GM18519 (cell line): ENCODE measurements at regions not wholly inside any gene's neighbourhood (a gene's known extent, or its start where the extent isn't known, plus 50 kb on each side); places are given as distances from the start of the nearest gene placed in this dataset.

Experiments
- ATAC-seq: cut with Tn5 transposase; IDR thresholded peaks from one replicate; pipeline ENCODE4 v1.9.1; 2021; ENCODE audit warnings: mild to moderate bottlenecking, moderate library complexity; ENCODE audit not compliant: unreplicated experiment, low FRiP score

DNA sequence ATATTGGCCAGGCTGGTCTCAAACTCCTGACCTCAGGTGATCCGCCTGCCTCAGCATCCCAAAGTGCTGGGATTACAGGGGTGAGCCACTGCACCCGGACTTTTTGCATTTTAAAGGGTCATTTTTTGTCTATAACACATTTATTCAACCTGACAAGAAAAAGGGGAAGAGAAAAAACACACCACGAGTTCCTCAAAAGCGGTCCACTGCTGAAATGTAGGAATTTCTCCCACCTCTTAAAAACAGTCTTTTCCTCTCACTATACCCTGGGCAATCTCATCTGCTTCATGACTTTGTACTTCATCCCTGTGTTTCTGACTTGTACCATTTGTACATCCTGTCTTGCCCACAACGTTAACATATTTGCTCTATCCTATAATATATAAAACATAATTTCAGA lies 413.3 kb upstream of the PTBP2 start:
- ATAC-seq = no peak

DNA sequence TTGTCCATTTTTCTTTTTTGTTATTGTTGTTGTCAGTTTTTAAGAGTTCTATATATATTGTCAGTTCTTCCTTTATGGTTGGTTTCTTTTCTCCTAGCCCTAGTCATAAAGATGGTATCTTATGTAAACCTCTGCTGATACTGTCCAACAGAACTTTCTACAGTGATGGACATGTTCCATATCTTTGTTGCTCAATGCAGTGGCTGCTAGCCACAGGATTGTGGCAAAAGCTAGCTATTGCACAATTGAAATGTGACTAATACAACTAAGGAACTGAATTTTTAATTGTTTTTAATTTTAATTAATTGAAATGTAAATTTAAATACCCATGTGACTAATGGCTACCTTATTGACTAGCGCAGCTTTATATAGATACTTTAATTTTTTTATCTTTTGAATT lies 411.8 kb upstream of the PTBP2 start:
- no peak for ATAC-seq

DNA sequence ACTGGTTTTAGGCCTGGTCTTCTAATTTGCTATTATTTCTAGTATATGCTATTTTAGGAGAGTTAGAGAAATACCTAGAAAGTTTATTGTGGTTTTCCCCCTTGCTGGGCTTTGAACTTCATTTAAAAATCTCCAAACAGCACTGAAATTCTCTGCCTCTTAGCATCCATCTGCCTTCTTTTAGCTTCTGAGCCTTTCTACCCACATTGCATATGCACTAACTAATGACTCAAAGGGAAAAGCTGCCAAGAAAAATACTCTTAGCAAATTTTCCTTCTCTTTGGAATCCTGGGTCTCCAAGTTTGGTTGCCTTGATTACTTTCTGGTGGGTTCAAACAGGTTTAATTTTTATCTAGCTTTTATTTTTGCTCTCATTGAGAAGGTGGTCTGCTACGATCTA lies 408.4 kb upstream of the PTBP2 start:
- no peak for ATAC-seq

DNA sequence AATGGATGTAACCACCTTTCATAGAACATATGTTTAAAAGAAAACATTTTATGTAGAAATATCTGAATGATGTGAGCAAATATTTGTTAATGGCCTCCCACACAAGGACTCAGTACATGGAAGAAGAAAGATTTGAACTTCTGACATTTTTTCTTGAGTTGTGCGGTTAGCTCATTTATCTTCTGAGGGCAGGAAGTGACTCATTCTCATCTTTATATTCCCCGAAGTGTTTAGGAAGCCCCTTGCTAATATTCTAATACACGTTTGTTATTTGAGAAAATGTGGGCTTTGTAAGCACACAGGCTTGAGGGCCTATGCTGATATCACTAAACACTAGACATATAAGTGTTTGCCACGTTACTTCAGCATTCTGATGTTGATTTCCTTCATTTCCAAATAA lies 392.5 kb upstream of the PTBP2 start:
- ATAC-seq = no peak

DNA sequence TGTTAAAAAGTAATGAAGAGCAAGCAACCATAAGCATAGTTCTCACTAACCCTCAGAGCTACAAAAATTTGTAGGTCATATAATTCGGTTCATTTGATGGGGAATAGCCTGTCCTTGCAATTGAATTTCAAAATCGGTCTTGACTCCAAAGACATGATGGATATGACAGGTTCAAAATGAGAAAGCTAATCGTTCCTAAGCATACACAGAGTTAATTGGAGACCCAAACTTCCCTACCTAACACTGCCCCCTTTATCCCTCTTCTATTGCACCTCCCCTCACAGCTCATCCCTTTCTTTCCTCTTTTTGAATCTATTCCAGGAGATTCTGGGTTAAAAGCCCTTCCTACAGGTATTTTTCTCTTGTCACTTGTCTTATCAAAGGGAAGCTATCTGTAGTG lies 390.0 kb upstream of the PTBP2 start:
- ATAC-seq = no peak

DNA sequence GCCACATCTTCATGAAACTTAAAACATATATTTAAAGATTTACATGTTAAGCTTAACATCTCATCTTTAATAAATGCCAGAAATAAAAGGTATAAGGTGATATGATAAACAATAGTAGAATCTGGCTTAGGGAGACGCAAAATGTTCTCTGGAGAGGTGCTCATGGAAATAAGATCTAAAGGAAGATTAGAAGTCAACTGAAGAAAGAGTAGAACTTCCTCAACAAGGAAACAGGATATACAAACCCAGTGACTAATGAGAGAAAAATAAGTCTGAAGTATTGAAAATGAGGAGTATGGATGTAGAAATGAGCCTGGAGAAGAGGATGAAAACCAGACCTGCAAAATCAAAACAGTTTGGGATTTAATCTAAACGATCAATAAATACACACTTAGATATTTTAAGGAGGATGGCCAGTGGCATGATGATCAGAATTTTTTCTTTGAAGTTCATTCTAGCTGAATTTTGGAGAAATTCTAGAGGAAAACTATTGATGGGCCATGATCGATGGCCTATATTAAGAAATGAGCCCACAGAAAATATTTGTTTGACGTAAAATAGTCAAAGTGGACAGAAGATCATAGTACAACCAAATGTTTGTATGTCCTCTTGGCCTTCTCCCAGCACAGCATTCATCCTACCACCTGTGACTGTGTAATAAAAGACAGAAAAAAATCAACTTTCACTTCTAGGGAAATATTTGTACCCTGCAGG lies 387.9 kb upstream of the PTBP2 start:
- no peak for ATAC-seq

DNA sequence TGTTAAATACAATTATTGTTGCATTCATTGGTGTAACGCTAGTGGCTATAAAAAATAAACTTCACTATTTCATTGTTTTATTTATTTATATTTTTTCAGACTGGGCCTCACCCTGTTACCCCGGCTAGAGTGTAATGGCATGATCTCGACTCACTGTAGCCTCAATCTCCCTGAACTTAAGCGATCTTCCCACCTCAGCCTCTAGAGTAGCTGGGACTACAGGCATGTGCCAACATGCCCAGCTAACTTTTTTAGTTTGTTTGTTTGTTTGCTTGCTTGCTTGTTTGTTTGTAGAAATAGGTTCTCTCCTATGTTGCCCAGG lies 387.4 kb upstream of the PTBP2 start:
- no peak for ATAC-seq

DNA sequence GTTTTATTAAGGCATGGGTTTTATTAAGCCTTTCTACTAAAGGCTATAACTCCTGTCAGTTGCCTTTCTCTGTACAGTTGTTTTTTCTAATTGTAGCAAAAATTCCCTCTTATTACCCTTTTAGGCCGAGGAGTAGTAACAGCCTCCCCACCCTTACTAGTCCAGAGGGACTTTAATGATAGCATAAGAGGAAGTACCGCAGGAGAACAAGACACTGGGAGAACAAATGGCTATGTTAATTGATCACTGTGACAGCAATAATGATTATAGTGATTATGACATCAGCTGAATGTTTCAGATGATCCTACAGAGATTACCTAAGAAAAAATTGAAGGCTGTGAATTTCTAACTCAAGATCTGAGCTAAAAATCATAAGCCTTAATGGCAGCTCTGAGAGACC lies 383.0 kb upstream of the PTBP2 start:
- no peak for ATAC-seq

DNA sequence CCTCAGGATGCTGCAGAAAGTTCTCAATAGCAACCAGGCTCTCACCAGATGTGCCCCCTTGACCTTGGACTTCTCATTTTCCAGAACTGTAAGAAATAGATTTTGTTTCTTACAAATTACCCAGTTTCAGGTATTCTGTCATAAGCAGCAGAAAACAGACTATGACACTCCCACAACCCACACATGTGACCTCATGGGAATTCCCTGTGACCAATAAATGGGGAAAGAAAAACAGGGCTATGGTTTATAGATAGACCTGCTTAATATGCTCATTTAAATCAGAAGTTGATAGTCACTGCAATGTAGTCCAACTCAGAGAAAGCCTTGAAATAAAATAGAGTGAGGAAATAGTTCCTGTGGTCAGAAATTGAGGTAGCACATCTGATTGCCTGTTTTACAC lies 380.9 kb upstream of the PTBP2 start:
- no peak for ATAC-seq

DNA sequence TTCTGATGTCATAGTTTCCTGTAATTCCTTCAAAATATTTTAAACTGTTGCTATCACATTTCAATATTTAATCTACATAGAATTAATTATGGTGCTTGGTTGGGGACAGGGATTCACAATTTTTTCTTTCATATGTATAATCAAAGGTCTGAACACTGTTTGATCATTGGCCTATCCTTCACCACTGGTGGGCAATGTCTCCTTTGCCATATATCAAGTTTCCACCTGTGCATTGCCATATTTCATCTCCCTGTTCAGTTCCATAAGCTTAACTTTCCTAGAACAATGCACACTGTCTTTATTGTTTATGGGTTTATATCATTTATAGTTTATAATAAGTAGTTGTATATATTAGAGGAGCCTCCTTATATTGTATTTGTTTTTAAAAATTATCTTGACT lies 374.9 kb upstream of the PTBP2 start:
- no peak for ATAC-seq

DNA sequence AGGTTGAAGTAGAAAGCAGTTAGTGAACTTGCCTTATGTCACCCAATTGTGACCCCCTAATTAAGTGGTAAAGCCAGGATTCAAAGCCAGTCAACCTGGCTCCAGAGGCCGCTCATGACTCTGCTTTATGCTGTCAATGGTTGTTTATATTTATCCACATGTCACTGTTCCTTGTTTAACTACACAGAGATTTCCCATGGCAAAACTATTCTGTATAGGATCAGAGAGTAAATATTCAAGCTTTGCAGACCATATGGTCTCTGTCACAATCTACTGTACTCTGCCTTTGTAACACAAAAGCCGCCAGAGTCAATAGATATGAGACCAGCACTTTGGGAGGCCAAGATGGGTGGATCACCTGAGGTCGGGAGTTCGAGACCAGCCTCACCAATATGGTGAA lies 371.7 kb upstream of the PTBP2 start:
- no peak for ATAC-seq

DNA sequence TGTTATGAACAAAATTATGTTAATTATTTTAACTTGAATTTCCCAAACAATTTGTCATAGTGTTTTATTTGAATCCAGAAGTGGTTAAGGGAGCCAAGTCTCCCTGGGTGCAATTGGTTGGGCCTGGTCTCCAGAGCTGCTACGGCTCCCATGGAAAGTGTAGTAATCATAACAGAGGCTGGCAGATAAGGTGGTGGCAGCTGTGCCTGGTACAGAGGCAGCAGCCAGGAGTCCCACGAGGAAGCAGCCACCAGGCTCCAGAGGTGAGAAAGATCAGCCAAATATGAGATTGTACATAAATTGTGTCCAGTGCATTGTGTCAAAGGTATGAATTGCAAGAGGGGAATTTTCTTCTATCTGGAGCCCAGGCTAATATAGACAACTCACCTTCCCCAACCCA lies 368.9 kb upstream of the PTBP2 start:
- ATAC-seq = no peak

DNA sequence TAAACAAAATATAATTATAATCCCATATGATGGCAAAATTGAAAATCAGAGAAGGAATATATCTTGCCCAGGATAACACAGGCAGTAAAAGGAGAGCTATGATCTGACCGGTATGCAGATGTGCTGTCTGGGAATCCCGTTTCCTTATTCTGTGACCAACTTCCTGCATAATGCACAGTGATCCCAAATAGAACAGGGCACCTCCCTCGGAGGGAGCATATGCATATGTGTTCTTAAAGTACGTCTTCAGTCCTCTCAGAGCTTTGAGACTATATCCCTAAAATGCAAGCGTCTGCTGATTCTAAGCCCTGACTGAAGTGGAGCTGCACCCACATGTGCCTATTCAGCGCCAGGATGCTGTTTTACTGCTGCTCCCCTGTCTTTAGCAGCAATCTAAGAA lies 366.1 kb upstream of the PTBP2 start:
- no peak for ATAC-seq

DNA sequence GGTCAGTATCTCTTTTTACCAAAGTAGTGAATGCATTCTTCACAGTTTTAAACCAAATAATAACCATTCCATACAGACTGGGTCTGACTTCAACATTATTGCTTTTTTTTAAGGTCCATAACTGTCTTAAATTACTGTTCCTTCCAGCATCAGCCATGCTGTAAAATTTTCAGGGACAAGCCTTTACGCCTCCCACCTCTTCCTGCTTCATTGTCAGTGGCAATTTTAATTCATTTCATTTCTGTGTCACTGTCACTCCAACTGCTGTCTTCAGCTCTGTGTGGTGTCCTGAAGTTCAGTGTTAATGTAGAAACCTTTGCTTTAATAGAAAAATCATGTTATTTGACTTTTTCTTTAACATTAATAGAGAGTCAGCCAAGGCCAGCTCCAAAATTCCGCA lies 365.6 kb upstream of the PTBP2 start:
- no peak for ATAC-seq

DNA sequence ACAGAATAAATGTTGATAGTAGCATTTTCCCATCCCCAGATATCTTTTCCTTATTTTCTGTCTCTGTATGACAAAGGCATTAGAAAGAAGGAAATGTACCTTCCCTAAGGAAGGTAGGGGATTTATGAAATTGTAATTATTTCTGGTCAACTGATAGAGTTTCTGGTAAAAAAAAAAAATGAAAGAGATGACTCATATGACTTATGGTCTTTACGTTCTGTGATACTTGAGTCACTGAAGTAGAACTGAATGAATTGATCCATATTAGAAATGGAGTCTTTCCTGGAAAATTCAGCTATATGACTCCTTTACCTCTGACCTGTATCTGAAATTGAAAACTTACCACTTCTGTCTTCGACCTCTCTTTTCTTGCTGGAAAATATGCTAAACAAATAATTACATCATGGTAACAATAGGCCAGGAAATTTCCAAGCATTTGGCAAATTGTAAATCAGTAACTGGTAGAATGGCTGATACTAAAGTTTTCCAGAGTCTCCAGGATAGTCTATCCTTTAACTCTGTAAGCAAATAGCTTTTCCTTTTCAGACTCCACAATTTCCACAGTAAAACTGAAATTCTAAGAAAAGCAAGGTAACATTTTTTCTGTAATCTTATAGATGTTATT lies 364.3 kb upstream of the PTBP2 start:
- no peak for ATAC-seq

DNA sequence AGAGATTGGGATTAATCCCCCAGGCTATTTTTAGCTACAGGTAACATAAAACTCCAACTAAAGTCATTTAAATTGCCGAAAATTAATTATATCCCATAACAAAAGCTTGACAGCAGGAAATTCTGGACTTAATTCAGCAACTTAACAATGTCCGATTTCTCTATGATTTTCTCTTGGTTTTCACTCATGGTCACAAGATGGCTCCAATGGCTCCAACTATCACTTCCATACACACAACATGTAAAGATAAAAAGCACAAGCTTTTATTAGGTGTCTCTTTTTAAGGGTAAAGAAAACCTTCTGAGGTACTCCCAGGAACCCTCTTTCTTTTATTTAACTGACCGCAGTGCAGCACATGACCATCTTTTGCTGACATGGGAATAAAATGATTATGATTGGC lies 363.5 kb upstream of the PTBP2 start:
- ATAC-seq = no peak

DNA sequence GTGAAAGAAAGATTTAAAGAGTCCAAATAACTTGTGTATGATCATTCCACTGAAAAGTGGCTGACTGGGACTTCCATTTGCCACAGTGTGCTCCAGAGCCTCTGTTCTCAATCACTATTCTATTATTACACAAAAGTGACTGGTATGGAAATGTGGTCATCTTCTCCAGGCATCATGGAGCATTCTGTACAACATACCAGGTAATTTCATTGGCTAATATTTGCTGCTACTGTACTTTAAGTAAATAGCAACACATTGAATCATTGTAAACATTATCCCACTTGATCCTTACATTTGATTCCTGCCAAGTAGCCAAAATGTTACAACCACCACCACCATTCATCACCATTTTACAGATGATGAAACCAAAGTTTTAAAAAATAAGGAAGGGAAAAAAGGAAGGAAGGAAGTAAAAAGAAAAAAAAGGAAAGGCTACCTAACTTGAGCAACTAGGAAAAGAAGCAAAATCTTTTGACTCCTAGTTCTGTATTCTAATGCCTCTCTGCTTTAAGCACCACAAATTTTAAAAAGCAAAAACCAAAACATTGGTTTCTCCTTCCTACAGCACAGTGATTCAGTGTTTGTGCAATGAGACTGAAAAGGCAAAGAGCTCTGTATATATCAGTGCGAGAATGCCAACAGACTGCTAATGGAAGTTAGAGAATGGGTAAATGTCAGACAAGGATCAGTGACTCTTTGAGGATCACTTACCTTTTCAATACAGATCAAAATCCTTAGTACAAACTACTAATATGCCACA lies 361.4 kb upstream of the PTBP2 start:
- no peak for ATAC-seq

DNA sequence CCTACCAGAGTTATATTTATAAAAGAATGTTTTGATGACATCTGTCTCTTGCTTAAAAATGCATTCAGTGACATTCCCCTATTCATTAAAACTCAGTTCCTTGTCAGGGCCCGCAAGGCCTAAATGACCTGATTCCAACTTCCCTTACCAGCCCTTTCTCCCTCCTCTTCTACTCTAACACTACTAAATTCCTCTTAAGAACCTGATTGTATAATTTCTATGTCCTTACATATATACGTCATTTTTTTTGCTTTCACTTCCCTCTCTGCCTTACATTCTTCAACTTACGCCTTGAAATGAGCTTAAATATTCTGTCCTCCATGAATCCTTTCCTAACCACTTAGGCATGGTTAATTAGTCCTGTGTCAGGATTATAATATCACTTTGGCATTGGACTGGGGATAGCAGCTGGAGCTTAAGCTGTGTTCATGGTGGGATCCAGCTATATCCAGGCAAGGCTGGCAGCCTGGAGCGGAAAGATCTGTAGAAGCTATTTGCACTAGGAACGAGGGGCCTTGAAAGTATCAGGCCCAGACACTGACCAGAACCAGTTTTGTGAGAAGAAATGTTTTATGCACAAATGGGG lies 360.2 kb upstream of the PTBP2 start:
- ATAC-seq = no peak

DNA sequence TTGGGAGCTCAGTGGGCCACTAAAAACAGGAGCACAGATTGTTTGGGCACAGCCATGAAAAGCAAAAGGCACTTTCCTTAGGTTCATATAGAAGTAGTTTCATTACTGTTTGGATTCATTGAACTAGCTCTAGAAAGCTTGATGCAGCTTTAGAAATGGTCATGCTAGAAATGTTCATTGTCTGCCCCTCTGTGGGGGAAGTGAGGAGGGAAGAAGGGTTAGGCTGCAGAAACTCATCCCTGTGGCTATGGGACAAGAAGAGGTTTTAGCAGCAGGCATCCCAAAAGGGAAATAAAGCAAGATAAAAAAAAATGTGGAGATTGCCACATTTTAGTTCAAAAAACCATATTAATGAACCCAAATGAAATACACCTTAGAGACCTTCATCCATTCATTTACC lies 359.6 kb upstream of the PTBP2 start:
- no peak for ATAC-seq

DNA sequence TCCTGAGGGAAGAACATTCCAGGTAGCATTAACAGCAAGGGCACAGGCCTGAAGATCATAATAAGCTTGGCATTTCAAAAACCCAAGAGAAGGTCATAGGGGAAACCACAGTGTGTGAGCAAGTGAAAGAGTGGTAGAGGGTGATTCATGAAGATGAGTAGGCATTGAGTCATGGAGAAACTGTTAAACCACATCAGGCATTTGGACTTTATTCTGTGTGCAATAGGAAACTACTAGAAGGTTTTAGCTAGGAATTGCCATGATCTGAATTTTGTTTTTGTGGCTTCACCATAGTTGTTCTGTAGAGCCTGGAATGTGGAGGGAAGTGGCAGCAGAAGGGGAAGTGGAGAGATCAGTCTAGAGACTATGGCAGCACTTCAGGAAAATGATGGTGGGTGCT lies 359.0 kb upstream of the PTBP2 start:
- no peak for ATAC-seq

DNA sequence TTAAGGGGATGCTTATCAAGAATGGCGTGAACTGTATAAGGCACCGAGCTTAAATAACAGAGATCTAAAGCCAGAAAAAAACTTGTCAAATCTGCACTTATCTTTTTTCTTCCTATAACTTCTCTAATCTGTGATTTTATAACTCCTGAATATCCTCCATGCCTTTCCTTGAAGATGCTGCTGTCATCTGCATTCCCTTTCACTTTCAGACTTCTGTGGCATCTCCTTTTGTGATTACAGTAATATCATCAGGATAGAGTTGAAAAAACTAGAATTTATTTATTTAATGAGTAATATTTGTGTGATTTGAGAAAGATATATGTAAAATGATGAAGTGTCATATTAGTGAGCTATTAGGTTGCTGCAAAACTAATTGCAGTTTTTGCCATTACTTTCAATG lies 357.8 kb upstream of the PTBP2 start:
- no peak for ATAC-seq

DNA sequence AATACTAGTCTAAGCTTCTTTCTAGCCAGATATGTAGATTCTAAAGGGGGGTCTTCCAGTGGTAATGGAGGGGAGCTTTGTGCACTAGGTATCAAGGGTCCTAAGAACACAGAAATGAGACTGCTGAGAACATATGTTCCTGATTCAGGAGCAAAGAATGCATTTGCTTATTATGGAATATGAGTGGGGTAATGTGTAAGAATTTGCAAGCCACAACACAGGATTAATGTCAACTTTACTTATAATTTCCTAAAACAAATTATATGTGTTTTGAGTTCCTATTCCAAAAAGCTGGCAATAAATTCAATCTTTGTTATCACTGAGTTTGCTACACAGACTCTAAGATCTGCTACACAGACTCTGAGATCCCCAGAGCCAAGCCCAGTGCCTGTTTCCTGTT lies 357.0 kb upstream of the PTBP2 start:
- ATAC-seq = no peak
